GM21381 (cell line): ENCODE measurements at regions not wholly inside any gene's neighbourhood (a gene's known extent, or its start where the extent isn't known, plus 50 kb on each side); places are given as distances from the start of the nearest gene placed in this dataset.
A peak's percentile ranks its signal among the peaks of the same experiment; 100 is the strongest.

Experiments used
- ATAC-seq: cut with Tn5 transposase; IDR thresholded peaks from one replicate; pipeline ENCODE4 v1.9.1; 2021; ENCODE audit warnings: mild to moderate bottlenecking, moderate library complexity; ENCODE audit not compliant: unreplicated experiment

GRCh38 chr2:157052685-157053224 lies 204.8 kb upstream of the GALNT5 start:
- ATAC-seq, result no peak

DNA sequence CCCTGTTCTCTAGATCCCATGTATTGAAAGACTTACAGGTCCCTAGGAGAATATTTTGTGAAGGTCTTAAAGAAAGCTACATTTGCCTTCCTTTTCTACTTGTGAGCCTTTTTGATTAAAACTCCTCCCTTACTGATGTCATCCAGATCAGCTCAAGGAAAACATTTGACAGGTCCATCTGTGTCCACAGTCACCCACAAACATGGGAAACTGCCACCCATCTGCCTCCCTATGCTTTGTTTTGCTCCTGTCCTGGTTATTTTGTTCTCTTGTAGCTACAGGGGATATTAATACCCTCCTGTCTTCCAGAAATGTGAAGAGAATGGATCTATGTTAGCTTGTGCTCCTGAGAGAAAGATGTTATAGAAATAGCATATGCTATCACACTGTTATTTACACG lies 203.6 kb upstream of the GALNT5 start:
- no peak for ATAC-seq

GRCh38 chr2:157055660-157056199 lies 201.8 kb upstream of the GALNT5 start:
- ATAC-seq, result no peak

GRCh38 chr2:157056200-157056676 lies 201.3 kb upstream of the GALNT5 start:
- ATAC-seq, result no peak

- ATAC-seq, result no peak
Measured at GRCh38 chr2:157058161-157058560, 199.3 kb upstream of the GALNT5 start.

DNA sequence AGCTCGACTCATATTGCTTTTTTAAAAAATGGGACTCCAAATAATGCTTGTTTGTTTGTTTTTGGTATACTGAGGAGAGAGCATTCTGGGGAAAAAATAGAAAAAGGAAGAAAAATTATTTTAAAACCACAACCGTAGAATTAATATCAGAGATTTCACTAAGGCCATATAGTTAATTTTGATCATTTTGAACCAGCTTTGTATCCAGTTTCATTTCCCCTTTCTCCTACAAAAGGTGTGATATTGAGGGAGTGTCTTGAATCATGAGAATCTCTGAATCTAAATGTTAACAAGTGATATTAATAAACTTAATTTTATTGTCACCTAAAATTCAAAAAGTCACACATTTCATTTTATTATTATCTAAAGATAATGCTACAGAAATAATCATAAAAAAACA lies 198.5 kb upstream of the GALNT5 start:
- no peak for ATAC-seq

DNA sequence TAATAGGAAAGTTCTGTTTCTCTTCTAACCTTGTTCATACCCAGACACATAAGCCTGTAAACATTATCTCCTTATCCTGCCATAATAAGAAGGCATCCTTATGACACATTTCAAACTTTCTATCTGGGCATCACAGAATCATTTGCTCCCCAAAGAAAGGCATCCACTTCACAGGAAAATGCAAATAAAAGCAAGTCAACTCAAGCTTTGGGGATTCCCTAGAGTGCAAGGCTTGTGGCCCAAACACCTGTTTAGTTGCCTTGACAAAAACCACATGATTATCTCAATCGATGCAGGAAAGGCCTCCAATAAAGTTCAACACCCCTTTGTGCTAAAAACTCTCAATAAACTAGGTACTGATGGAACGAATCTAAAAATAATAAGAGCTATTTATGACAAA lies 195.7 kb upstream of the GALNT5 start:
- ATAC-seq, result peak; percentile 78

GRCh38 chr2:157067562-157067961 lies 189.9 kb upstream of the GALNT5 start:
- no peak for ATAC-seq

DNA sequence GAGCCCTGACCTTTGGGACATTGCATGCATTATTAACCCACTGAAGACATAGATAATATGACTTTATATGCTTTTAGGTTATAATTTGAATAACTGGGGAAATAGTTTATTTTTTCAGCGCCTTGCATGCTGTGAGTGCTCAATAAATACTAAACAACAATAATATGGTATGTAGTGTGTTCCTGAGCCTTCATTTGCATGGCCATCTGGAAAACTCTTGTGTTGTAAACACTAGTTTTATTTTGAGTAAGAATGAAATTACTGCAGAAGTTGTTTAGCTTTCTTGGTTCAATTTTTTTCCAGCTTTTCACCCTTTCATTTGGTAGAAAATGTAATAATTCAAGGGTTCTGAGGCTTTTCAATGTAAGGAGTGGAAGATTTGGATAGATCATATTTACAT lies 189.3 kb upstream of the GALNT5 start:
- ATAC-seq, result no peak

GRCh38 chr2:157075924-157076323 lies 181.6 kb upstream of the GALNT5 start:
- no peak for ATAC-seq

- ATAC-seq, result no peak
Measured at GRCh38 chr2:157076526-157077161, 180.9 kb upstream of the GALNT5 start.

- no peak for ATAC-seq
Measured at GRCh38 chr2:157077753-157078350, 179.7 kb upstream of the GALNT5 start.

DNA sequence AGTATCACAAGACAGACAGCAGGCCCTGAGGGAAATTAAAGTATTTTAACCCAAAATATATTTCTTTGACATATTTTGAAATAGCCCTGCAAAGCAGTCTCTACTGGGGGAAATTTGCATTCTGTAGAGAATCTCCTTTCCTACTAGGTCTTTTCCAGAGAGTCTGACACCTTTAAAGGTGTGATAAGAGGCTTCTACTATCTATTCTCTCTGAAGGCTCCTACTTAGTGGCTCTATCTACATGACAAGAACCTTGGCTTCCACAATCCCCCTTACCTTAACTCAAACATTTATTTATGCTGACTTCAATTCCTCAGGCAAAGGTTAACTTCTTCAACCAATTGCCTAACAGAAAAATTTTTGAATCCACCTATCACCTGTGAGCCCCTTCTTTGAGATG lies 174.6 kb upstream of the GALNT5 start:
- ATAC-seq, result no peak

DNA sequence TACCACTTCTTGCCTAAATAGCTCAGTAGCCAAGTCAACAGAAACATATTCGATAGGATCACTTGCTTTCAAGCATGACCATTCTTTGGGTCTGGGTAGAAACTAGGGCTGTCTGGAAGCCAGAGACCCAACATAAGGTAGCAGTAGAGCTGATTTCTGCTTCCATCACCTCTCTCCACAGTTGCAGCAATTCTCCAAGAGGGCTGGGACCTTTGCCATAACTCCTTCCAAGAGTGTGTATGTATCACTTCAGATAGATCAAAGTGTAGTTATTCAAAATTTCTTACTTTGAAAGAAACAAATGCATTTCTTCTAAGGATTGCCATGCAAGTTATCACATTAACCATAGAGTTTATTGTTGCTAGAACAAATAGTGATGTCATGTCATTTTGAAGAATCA lies 172.0 kb upstream of the GALNT5 start:
- ATAC-seq, result no peak

GRCh38 chr2:157087373-157088002 lies 170.0 kb upstream of the GALNT5 start:
- no peak for ATAC-seq

DNA sequence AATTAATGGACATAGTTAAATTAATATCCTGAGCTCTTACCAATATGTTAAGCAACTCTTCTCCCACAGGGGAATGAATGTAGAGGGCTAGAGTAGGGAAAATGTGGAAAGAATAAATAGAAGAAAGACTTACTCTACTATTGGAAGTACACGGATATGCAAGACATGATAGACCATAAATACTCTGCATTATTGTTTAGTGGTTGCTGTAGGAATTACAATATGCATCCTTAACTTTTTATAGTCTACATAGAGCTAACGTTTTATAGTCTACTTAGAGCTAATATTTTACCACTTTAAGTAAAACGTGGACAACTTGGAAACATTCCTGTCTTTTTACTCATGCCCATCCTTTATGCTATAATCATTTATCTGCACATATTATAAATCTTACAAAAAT lies 163.8 kb upstream of the GALNT5 start:
- ATAC-seq, result no peak

DNA sequence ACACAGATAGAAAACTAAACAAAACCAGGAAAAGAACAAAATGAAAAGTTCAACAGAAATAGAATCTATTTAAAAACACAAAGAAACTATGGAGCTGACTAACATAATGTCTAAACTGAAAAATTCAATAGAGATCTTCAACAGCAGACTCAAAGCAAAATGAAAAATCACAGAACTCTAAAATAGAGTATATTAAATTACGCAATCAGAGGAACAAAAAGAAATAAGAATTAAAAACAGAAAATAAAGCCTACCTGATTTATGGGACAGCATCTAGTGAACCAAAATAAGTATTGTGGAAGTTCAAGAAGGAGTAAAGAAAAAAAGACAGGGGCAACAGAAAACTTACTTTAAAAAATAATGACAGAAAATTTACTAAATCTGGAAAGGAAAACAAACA lies 152.1 kb upstream of the GALNT5 start:
- no peak for ATAC-seq

DNA sequence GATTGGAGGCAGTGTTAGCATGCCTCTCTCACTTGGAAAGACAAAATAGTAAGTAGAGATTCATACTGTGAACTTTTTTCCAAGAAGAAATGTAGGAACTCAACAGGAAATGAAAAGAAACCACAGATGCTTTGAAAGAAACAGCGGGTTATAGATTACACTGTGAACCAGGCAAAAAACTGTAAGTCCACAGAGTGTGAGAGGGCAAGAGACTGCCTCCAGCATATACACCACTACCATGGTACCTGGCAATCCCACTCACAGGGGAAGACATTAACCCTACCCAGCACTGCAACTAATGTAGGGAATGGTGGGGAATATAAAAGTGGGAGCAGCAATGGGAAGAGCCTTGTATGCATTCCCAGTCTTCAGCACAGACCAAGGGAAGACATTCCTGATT lies 150.6 kb upstream of the GALNT5 start:
- ATAC-seq, result no peak

- ATAC-seq, result no peak
Measured at GRCh38 chr2:157107460-157107859, 150.0 kb upstream of the GALNT5 start.

DNA sequence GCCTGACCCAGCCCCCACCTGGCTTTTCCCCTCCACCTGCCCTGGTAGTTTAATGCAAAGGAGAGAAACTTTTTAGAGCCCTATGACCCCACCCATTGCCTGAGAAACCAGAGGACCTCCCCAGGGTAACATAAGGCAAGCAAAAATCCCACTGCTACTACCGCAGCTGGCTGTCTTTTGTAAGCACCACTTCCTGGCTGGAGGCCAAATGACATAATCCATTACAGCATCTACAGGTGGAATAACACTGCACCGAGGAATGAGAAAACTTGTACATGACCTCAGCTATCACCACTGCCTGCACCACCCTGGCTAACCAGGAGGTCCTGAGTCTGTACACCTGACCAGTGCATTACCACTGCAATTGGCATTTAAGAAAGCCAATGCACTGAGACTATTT lies 149.6 kb upstream of the GALNT5 start:
- ATAC-seq, result no peak

- ATAC-seq, result no peak
Measured at GRCh38 chr2:157122776-157123175, 134.7 kb upstream of the GALNT5 start.

DNA sequence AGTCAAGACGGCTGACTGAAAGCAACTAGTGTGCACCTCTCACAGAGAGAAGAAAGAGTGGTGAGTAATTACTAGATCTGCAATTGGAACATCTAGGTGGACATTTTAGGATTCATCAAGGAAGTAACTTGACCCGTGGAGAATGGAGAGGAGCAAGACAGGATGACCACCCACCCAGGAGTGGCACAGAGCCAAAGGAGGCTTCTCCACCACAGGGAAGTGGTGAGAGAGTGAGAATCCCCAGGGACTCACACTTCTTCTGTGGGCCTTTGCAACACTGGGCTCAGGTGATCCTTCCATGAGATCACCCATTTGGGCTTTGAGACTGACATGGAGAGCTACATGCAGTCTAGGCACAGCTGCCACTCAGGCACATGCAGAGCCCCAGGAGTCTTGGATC lies 132.8 kb upstream of the GALNT5 start:
- no peak for ATAC-seq
